SK-N-SH treated with all-trans-retinoic acid at 6 μM for 48 hours (cell line): ENCODE measurements at regions not wholly inside any gene's neighbourhood (a gene's known extent, or its start where the extent isn't known, plus 50 kb on each side); places are given as distances from the start of the nearest gene placed in this dataset.

Experiments used
- ARNTL ChIP-seq: fragments of 450-650 bp; formaldehyde crosslinking; IDR thresholded peaks from 2 replicates; pipeline ENCODE4 v1.5.0; 2020; ENCODE audit warnings: low read depth, mild to moderate bottlenecking, moderate library complexity, borderline replicate concordance
- BACH2 ChIP-seq: fragments of 250-450 bp; sonication (Bioruptor Pico); IDR thresholded peaks from 2 replicates; pipeline ENCODE4 v1.9.0; 2021; ENCODE audit warnings: mild to moderate bottlenecking, borderline replicate concordance
- ZC3H10 ChIP-seq: fragments of 250-450 bp; sonication (Bioruptor Pico); IDR thresholded peaks from 2 replicates; pipeline ENCODE4 v1.5.1; 2021; ENCODE audit warnings: mild to moderate bottlenecking, moderate library complexity
- ZFP3 ChIP-seq: fragments of 250-450 bp; sonication (Bioruptor Pico); IDR thresholded peaks from 2 replicates; pipeline ENCODE4 v1.5.0; 2020; ENCODE audit warnings: mild to moderate bottlenecking, moderate library complexity

GRCh38 chr9:567747-568305 lies 273.7 kb upstream of the DMRT1 start:
- TF ChIP-seq ZFP3 (no peak), ARNTL (CRISPR knock-in tag) (no peak), BACH2 (CRISPR knock-in tag) (no peak), ZC3H10 (CRISPR knock-in tag) (no peak)
